ENCODE measurements at regions not wholly inside any gene's neighbourhood (a gene's known extent, or its start where the extent isn't known, plus 50 kb on each side); places are given as distances from the start of the nearest gene placed in this dataset.

DNA sequence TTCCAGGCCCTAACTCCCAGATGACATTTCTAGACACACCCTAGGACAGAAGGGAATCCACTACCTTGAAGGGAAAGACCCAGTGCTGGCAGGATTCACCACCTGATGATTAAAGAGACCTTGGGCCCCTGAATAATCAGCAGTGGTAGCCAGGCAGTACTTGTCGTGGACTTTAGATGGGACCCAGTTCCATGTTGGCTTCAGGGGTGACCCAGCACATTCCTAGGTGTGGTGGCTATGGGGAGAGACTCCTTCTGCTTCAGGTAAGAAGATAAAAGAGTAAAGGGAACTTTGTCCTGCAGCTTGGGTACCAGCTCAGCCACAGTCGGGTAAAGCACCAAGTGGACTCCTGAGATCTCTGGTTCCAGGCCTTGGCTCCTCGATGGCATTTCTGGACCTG, 131.8 kb upstream of the S100G start:
- no peaks in the 10 kb centered on the region for H3K36me3 ChIP-seq (replicated peaks in 1 of 2; ENCODE audit: insufficient read depth in 1 of 2, low read depth in 2 of 2)
- TF ChIP-seq POLR2A (IDR thresholded peaks at IDR 0.05): no peak
- TF ChIP-seq, protein P1, sequence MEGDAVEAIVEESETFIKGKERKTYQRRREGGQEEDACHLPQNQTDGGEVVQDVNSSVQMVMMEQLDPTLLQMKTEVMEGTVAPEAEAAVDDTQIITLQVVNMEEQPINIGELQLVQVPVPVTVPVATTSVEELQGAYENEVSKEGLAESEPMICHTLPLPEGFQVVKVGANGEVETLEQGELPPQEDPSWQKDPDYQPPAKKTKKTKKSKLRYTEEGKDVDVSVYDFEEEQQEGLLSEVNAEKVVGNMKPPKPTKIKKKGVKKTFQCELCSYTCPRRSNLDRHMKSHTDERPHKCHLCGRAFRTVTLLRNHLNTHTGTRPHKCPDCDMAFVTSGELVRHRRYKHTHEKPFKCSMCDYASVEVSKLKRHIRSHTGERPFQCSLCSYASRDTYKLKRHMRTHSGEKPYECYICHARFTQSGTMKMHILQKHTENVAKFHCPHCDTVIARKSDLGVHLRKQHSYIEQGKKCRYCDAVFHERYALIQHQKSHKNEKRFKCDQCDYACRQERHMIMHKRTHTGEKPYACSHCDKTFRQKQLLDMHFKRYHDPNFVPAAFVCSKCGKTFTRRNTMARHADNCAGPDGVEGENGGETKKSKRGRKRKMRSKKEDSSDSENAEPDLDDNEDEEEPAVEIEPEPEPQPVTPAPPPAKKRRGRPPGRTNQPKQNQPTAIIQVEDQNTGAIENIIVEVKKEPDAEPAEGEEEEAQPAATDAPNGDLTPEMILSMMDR (IDR thresholded peaks at IDR 0.05): no peak
- no peaks in the 10 kb centered on the region for H3K9me3 ChIP-seq
- no peak overlapping the region for H3K4me3 ChIP-seq
- no peaks in the 10 kb centered on the region for H3K4me1 ChIP-seq
- H3K27me3 ChIP-seq: no peaks in the 10 kb centered on the region
- H3K27ac ChIP-seq: no peak overlapping the region
- ATAC-seq (no peak), DNase-seq (no peak)
- intact Hi-C loops (cut with DNase I): no loop called here
- 80 to 90% methylated on average over 2 of the region's 3 CpGs for WGBS, 2 donors

DNA sequence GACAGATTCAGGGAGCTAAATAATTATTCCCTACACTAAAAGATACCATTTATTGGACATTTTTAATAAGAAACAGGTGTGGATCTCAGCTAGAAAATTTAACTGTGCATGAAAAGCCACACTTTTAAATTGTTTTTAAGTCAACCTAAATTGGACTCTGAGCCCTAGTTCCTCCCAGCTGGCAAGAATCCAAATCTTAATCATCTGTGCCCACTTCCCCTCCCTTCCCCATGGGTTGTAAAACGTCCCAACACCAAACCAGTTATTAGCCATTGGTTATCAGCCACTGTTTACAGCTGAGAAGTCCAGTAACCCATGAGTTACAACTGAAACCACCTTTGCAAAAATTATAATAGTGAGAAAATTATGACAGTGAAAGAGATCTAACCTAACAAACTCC, 125.6 kb upstream of the S100G start:
- ATAC-seq (no peak), DNase-seq (no peak)
- Histone ChIP-seq H3K36me3 (replicated peaks in 1 of 2; ENCODE audit: insufficient read depth in 1 of 2, low read depth in 2 of 2) (no peaks in the 10 kb centered on the region), H3K27me3 (no peaks in the 10 kb centered on the region), H3K9me3 (no peaks in the 10 kb centered on the region), H3K27ac (no peak overlapping the region), H3K4me3 (no peak overlapping the region), H3K4me1 (no peaks in the 10 kb centered on the region)
- WGBS, 2 donors: 0% methylated on average over 1 of the region's 1 CpG
- TF ChIP-seq POLR2A (IDR thresholded peaks at IDR 0.05): no peak
- TF ChIP-seq, protein P1 (IDR thresholded peaks at IDR 0.05): no peak
- intact Hi-C loops (cut with DNase I): no loop called here

- Histone ChIP-seq H3K4me3 (no peak overlapping the region), H3K4me1 (no peaks in the 10 kb centered on the region), H3K9me3 (no peaks in the 10 kb centered on the region), H3K36me3 (replicated peaks in 1 of 2; ENCODE audit: insufficient read depth in 1 of 2, low read depth in 2 of 2) (no peaks in the 10 kb centered on the region), H3K27me3 (no peaks in the 10 kb centered on the region), H3K27ac (no peak overlapping the region)
- intact Hi-C loops (cut with DNase I): no loop called here
- no peak for ATAC-seq
- WGBS, 2 donors: 87% methylated on average over 2 of the region's 2 CpGs; no CpG with 5 or more reads in 1 of the 2 donors
- DNase-seq: no peak
- TF ChIP-seq, protein P1 (IDR thresholded peaks at IDR 0.05): no peak
- TF ChIP-seq POLR2A (IDR thresholded peaks at IDR 0.05): no peak
These were observed 124.0 kb upstream of the S100G start for GRCh38 chrX:16526003-16526402.

GRCh38 chrX:16528620-16529019, 121.3 kb upstream of the S100G start:
- WGBS, 2 donors: 83 to 87% methylated on average over 3 of the region's 3 CpGs
- Histone ChIP-seq H3K27me3 (no peaks in the 10 kb centered on the region), H3K4me3 (no peak overlapping the region), H3K4me1 (no peaks in the 10 kb centered on the region), H3K9me3 (no peaks in the 10 kb centered on the region), H3K36me3 (replicated peaks in 1 of 2; ENCODE audit: insufficient read depth in 1 of 2, low read depth in 2 of 2) (no peaks in the 10 kb centered on the region), H3K27ac (no peak overlapping the region)
- DNase-seq (no peak), ATAC-seq (no peak)
- TF ChIP-seq, protein P1 (IDR thresholded peaks at IDR 0.05): no peak
- TF ChIP-seq POLR2A (IDR thresholded peaks at IDR 0.05): no peak
- intact Hi-C loops (cut with DNase I): no loop called here

All from body of pancreas (tissue), 4 donors.